ENCODE measurements at regions not wholly inside any gene's neighbourhood (a gene's known extent, or its start where the extent isn't known, plus 50 kb on each side); places are given as distances from the start of the nearest gene placed in this dataset.
"Not testable (repeated sequence)": the region's sequence is repeated elsewhere in the genome, so short reads cannot be mapped to it uniquely, and the experiment has no call there.

DNA sequence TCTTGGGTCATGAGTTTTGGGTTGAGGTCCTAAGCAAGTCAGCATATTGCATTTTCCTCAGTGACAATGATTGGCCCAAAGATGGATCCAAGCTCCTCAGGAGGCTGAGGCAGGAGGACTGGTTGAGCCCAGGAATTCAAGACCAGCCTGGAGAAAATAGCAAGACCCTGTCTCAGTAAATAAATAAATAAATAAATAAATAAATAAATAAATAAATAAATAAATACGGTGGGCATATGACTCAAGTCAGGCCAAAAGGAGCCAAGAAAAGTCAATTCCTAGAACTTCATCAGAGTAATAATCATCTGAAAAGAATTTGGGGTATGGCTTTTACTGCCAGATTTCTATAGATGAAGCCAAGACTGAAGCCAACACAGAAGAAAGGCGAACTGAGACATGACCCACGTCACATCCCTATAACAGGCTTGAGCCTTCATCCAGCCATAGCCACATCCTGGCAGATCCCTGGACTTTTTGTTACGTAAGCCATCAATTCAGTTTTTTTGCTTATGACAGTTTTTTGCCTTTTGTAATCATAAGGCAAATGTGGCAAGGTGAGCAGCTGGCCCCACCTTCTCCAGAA is 88.5 kb upstream of the NFASC start:
- DNase-seq = peak; percentile 31

DNA sequence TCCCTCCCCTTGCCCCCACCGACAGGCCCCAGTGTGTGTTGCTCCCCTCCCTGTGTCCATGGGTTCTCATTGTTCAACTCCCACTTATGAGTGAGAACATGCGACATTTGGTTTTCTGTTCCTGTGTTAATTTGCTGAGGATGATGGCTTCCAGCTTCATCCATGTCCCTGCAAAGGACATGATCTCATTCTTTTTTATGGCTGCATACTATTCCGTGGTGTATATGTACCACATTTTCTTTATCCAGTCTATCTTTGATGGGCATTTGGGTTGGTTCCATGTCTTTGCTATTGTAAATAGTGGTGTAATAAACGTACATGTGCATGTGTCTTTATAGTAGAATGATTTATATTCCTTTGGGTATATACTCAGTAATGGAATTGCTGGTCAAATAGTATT is 85.6 kb upstream of the NFASC start:
- not testable (repeated sequence) for DNase-seq

DNA sequence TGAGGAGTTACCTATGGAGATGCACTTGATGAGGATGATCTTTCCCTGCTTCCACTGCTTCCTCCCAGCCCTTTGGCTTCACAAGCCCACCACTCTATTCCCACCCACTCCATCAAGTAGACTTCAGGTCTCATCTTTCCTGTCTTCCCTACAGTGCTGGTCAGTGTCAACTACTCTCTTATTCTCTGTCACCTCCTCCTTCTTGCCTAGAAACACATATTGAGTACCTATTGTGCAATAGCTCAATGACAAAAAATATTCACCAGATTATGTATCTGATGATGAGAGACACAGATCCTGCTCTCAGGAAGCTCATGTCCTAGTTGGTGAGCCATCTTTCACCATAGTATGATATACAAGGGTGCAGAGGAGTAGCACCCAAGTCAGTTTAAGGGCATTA is 82.2 kb upstream of the NFASC start:
- DNase-seq = no peak

DNA sequence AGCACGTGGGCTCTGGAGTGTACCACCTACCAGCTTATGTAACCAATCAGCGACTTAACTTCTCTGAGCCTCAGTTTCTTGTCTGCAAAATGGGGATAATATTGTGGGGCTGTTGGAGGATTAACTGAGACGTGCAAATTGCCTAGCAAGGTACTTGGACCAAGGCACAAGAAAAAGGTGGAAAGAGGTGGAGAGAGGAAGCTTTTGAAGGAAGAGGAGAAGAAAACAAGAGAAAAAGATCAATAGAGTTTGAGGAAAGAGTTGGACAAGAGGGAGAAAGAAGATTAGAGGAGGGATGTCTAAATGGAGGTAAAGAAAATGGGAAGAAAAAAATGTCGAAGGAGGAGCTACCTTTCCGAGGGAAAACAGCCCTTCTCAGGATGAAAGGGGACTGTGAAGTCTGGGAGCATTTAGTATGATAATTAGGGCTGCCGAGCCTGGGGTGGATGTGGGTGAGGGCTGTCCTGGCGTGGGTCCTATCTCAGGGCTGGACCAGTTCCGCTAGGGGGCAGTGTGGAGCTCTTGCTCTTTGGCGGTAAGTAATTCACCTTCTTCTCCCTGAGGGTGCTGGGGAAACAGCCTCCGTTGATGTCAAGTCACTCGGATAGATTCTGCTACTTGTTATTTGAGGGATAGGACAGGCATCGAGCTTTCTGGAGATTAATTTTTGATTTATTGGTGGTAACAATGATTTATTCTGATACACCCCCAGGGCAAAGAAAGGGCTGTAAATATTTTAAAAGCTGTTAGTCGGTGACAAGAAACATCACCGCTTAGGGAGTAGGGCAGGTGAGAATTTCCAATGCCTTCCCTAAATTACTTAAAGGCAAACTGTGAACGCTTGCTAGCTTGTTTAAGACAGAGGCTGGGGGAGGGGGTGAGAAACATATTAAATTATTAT is 79.0 kb upstream of the NFASC start:
- peak; percentile 15 for DNase-seq

DNA sequence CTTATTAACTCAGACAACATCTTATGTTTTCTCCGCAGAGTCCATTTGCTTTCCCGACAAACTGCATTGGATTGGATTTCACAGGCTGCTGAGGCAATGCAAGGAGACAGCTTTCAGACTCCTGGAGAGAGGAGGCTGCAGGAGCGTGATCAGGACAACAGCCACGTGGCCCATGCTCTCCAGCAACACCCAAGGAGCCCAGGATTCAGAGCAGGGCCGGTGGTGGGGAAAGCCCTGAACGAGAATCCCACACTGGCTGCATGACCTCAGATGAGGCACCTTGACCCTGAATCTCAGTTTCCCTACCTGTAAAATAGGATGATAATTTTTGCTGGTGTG is 78.3 kb upstream of the NFASC start:
- no peak for DNase-seq

DNA sequence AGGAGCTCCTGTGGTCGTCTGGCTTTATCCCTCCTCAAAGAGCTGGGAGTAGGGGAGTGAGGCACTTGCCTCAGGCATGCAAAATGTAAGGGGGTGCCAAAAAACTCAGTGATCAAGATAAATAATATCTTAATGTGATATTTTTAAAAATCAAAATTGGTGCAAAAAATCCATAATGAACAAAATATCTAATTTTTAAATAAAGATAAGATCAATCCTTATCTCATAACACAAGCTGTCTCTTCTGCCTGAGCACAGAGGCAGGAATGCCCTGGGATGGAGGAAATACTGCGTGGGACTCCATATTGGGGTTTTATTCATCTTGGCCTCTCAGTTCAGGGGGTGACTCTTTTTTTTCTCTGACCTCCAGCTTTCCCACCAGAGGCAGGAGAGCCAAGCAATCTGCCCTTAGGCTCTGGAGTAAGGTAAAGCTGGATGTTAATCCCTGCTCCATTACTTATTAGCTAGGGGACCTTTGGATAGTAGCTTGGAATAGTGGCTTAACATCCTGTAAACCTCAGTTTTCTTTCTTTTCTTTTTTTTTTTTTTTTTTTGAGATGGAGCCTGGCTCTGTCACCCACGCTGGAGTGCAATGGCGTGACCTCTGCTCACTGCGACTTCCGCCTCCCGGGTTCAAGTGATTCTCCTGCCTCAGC is 77.3 kb upstream of the NFASC start:
- no peak for DNase-seq

DNA sequence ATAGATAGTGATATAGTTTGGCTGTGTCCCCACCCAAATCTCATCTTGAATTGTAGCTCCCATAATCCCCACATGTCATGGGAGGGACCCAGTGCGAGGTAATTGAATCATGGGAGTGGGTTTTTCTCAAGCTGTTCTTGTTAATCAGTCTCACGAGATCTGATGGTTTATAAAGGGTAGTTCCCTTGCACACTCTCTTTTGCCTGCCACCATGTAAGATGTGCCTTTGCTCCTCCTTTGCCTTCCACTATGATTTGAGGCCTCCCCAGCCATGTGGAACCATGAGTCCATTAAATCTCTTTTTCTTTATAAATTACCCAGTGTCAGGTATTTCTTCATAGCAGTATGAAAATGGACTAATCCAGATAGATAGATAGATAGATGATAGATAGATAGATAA is 73.8 kb upstream of the NFASC start:
- not testable (repeated sequence) for DNase-seq

DNA sequence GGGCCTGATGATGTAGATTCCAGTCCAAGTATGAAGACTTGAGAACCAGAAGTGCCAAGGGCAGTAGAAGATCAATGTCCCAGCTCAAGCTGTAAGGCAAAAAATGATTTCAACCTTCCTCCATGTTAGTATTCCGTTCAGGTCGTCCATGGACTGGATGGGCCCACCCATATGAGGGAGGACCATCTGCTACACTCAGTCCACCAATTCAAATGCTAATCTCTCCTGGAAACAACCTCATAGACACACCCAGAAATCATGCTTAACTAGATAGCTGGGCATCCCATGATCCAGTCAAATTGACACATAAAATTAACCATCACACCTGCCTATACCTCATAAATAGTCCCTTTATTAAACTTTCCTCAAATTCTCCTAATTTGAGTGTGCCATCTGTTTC is 73.3 kb upstream of the NFASC start:
- no peak for DNase-seq

DNA sequence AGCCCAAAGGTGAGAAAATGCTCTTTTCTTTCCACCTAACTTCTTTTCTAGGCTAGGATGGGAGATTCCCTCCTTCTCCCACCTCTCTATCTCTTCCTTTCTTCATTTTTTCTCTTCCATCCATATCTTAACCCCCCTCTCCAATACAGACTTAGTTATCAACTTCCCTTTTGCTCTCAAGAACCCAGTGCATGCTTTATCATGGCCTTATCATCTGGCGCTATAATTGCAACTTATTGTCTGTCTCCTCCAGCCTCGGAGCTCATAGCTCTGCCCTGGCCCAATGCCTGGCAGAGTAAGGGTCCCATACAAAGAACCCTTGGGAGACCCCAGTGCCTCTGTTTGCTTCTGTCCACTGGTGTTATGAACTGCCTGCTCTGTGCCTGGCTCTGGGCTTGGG is 71.0 kb upstream of the NFASC start:
- no peak for DNase-seq

DNA sequence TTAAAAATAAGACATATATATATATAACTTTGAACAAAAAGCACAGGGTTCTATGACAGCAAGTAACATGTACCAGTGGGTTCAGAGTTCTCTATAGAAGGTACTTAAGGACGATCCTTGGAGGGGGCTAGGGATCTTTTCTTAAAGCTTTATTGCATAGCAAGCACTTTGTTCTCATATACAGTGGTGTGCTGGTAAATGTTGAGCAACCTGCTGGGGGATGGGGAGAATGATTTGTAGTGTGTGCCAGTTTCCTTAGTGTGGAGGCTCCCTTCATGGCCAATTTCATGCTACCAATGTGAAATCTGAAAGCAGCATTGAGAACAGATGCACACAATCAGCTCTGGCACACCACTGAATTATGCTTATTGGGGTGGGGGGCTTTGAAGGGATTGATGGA is 69.5 kb upstream of the NFASC start:
- DNase-seq = no peak

DNA sequence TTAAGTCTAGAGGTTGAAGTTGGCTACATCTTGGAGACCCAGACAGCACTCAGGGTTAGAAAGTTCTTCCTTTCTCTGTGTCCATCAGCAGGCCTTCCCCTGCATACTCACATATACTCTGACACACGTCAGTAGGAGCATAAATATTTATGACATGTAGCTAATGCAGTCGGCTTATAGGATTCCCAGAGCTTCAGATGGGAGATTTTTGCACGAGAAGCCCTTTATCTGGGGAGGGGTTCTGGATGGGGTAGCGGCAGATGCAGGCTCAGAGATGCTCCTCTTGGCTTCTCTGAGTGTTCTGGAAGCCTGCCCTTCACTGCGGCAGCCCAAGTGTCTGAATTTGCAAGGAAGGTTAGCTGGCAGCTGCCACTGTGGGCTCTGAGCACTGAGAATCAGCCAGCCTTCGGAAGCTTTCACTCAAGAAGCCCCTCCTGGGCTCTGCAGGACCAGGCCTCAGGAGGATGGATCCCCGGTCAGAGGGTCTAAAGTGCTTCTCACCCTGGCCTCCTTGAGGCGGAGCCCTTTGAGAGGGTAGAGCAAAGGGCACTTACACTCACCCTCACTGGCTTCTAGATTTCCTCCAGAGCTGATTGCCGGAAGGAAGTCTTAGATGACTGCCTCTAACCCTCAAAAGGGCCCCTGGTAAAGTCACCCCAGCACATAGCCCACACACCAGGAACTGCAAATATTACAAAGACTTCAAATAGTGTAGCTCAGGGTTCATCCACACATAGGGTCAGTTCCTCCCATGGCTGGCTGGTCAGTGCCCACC is 68.1 kb upstream of the NFASC start:
- DNase-seq = no peak

DNA sequence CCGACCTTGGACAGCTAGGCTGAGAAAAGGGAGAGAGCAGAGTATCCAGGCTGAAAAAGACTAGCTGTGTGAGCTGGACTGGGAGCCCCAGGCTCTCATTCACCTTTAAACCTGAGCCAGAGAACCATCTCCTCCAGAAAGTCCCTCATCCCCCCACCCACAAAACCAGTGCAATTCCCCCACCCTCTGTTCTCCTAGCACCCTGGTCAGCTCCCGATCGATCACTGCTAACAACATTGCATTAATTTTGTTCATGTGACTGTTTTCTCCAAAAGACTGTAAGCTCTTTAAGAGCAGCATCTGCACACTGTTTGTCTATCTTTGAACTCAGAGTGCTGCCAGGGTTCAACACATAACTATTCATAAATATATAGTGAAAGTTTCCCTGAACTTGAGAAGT is 67.1 kb upstream of the NFASC start:
- no peak for DNase-seq

DNA sequence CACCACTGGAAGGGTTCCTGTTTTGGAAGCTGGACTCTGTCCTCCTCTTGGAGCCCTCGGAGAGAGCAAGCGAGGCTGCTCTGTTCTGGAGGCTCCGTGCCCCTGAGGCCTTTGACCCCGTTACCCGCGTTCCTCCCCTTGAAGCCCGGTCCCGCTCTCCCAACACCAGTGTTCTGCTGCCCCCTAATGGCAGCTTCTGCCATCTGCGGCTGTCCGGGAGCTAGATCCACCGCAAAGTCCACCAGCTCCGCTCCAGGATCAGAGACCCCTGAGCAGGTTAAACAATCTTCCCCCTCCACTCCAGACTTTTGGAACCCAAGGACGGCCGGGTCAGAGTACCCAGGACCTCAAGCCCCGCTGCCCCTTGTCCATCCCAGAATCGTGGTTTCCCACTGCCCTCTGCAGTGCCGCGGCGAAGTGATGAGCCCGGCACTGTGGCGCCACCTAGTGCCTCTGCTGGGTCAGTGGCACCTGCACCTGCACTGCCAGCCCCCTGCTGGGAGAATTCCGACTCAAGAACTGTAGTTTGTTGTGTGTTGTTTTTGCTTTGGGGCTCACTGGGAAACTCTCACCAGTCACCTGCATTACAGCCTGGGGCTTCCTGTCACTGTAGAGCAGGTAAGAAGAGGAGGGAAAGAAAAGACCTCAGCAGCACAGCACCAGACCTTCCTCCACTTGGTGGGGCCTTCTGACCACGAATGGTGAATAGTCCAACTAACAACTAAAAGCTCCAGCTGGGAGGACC is 63.5 kb upstream of the NFASC start:
- peak; percentile 63 for DNase-seq

DNA sequence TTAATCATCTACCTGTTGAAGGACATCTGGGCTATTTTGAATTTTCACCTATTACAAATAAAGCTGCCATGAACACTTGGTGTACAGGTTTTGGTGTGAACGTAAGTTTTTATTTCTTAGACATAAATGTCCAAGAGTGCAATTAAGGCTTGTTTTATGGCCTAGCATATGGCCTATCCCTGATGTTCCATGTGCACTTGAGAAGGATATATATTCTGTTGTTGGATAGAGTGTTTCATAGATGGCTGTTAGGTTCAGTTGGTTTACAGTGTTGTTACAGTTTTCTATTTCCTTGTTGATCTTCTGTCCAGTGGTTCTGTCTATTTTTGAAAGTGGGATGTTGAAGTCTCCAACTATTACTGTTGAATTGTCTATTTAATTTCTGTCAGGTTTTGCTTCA is 61.2 kb upstream of the NFASC start:
- DNase-seq = no peak

DNA sequence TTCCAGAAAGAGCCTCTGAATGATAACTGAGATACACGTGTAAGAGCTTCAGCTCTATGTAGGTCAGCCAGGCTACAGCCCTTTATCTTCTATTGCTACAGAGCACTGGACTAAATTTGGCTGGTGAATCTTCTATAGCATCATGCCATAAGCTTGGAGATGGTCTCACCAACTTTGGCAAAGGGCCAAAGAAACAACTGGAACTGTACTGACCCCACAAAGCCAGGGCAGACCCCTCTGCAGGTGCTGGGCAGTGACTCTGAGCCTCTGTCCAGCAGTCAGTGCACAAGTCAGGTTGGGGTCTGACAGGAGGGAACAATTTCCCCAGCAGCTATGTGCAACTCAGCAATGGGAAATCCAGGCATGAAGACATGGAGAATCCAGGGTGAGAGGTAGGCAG is 57.8 kb upstream of the NFASC start:
- no peak for DNase-seq

DNA sequence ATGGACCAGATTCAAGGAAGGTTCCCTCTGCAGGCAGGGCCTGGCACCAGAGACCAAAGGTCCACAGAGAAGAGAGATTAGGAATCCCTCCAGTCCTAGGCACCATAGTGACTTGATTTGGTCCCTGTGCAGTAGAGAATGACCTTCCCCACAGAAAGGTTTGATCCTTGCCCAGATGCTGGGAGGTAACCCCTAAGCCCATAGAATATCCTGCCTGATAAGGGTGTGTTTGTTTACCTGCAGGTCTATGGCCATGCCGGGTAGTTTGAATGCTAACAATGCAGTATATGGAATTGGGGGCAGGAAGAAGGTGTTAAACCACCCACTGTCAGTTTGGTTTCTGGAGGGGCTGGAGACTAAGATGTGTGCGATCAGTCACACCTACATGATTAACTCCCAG is 57.1 kb upstream of the NFASC start:
- DNase-seq = no peak

DNA sequence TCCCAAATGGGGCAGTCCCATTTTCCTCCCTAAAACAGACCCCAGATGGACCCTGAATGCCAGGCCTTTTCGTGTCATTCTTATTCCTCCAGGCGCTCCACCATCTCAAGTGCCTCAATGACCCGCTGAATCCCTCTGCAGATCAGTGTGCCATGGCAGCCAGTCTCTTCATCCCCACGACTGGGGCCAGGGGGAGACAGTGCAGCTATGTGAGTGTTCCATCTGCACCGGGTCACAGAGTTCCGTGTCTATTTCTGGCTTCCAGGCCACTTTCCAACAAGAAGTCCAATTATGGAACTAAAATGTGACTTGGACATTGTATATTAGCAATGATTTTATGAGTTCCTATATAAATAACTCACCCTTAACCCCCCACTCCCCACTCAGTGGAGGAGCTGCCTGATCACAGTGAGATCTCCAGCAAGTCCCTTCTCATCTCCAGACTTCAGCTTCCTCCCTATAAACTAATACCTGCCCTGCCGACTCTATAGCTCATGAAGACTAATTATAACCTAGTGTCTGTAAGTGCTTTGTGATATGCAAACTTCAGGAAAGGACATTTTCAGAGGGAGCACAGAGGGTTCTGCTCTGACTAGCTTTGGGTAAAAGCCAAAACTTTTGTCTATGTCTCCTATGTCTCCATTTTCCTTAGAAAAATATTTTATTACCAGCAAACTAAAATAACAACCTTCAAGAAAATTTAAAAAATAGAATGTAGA is 56.3 kb upstream of the NFASC start:
- DNase-seq = no peak

DNA sequence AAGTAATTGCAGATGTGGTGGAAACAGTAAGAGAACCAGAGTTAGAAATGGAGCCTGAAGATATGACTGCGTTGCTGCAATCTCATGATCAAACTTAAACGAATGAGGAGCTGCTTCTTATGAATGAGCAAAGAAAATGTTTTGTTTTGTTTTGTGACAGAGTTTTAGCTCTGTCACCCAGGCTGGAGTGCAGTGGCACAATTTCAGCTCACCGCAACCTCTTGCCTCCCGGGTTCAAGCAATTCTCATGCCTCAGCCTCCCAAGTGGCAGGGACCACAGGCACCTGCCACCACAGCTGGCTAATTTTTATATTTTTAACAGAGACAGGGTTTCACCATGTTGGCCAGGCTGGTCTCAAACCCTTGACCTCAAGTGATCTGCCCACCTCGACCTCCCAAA is 53.3 kb upstream of the NFASC start:
- DNase-seq = no peak

DNA sequence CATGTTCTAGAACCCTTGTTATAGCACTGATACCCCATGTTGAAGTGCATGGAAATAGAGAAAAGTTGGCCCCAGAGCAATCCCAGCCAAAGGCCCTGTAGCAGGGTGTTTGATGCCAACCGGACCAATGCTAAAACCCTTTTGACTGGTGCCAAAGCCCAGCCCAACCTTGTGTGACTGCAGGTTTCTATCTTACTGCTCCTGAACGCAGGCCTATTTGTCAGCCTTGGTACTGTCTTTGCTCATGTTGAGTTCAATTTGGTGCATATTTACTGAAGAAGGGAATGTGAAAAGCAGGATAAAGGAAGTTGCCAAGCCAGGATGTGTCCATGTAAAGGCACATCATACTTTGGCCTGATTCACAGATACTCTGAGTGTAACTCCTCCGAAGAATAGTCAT is 51.7 kb upstream of the NFASC start:
- DNase-seq = no peak

DNA sequence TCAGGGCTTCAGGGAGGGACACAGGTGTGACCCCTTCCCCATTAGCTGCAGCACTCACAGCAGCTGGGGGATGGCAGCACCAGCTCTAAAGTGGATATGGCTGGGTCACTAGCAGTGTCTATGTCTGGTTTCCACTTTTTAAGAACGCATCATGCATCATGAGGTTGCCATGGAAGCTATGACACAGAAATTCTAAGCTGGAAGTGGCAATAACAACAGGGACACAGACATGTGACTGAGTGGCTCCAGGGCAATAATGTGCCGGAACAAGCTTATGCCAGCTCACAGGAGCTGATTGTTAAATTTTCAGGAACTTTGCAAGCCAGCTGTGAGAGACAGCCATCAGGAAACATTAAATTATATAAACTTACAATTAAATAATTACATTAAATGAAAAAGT is 51.2 kb upstream of the NFASC start:
- DNase-seq = no peak

All from NCI-H226 (cell line).